Left lung (tissue), 4 donors: ENCODE measurements at regions not wholly inside any gene's neighbourhood (a gene's known extent, or its start where the extent isn't known, plus 50 kb on each side); places are given as distances from the start of the nearest gene placed in this dataset.

Experiments
- ATAC-seq: fragments of 200-7000 bp; cut with Tn5 transposase; one replicate; pipeline ENCODE4 v1.9.1; 2020; ENCODE audit warnings: moderate library complexity
- DNase-seq, 4 donors: peaks; one replicate each; pipeline ENCODE4 v3.0.0-alpha.2; 2013 to 2020
- H3K27ac ChIP-seq, 2 donors: fragments of 200-600 bp; sonication (generic) in 1 of 2; one replicate each; pipeline versions ENCODE4 v1.5.0 to v1.8.0; 2020 to 2021
- H3K27me3 ChIP-seq, 2 donors: fragments of 200-600 bp; sonication (generic) in 1 of 2; one replicate each; pipeline versions ENCODE4 v1.5.0 to v1.8.0; 2020 to 2021
- H3K36me3 ChIP-seq, 2 donors: fragments of 200-600 bp; sonication (generic) in 1 of 2; one replicate each; pipeline versions ENCODE4 v1.5.0 to v1.8.0; 2020 to 2021
- H3K4me1 ChIP-seq, 2 donors: fragments of 200-600 bp; one replicate each; pipeline ENCODE4 v1.8.0; 2021
- H3K4me3 ChIP-seq, 2 donors: fragments of 200-600 bp; sonication (generic) in 1 of 2; one replicate each; pipeline versions ENCODE4 v1.5.0 to v1.8.0; 2020 to 2021; ENCODE audit warnings: mild to moderate bottlenecking in 1 of 2
- H3K9me3 ChIP-seq, 2 donors: fragments of 200-600 bp; sonication (generic) in 1 of 2; one replicate each; pipeline versions ENCODE4 v1.5.0 to v1.8.0; 2020 to 2021
- intact Hi-C, 2 donors: fragments of 100-400 bp; cut with DNase I; formaldehyde crosslinking; loops; one replicate each; pipeline versions ENCODE4 v1.11.2 to v1.14.2; 2022
- TF ChIP-seq, protein P1 (sequence below), 2 donors: fragments of 200-600 bp; sonication (generic) in 1 of 2; IDR thresholded peaks; one replicate each; pipeline versions ENCODE4 v1.5.0 to v1.8.0; 2021; ENCODE audit warnings: antibody characterized with exemption in 2 of 2
- donor health status: DM: no; HTN: yes; CAD: no.
- donor health status: DM: no; HTN: no; CAD: no.

DNA sequence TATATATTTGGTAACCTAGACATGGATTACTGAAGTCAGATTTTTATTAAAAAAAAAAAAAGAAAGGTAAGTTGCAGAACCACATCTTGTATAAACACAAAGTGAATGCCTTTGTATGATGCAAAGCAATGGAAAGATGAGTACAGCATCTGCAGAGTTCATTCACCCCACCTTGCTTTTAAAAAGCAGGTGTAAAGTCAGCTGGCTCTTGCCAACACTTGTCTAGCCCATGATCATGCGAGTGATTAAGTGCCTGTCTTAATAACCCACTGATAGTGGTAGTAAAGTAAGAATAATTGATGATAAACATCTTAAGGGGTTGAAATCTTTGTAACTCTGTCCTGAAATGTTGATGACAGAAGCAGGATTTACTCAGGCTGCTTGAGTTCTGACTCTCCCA is 710.4 kb downstream of the EFNB2 start:
- H3K27me3 ChIP-seq, result no peaks in the 10 kb centered on the region
- no peaks in the 10 kb centered on the region for H3K36me3 ChIP-seq
- no peak overlapping the region for H3K4me3 ChIP-seq
- TF ChIP-seq, protein P1, sequence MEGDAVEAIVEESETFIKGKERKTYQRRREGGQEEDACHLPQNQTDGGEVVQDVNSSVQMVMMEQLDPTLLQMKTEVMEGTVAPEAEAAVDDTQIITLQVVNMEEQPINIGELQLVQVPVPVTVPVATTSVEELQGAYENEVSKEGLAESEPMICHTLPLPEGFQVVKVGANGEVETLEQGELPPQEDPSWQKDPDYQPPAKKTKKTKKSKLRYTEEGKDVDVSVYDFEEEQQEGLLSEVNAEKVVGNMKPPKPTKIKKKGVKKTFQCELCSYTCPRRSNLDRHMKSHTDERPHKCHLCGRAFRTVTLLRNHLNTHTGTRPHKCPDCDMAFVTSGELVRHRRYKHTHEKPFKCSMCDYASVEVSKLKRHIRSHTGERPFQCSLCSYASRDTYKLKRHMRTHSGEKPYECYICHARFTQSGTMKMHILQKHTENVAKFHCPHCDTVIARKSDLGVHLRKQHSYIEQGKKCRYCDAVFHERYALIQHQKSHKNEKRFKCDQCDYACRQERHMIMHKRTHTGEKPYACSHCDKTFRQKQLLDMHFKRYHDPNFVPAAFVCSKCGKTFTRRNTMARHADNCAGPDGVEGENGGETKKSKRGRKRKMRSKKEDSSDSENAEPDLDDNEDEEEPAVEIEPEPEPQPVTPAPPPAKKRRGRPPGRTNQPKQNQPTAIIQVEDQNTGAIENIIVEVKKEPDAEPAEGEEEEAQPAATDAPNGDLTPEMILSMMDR (IDR thresholded peaks at IDR 0.05), result no peak
- DNase-seq, result no peak
- H3K4me1 ChIP-seq, result no peaks in the 10 kb centered on the region
- no peak for ATAC-seq
- H3K9me3 ChIP-seq, result peaks cover 0 to 5% of the 10 kb centered on the region in 2 donors
- H3K27ac ChIP-seq, result no peak overlapping the region
- intact Hi-C loops, result no loop called here

DNA sequence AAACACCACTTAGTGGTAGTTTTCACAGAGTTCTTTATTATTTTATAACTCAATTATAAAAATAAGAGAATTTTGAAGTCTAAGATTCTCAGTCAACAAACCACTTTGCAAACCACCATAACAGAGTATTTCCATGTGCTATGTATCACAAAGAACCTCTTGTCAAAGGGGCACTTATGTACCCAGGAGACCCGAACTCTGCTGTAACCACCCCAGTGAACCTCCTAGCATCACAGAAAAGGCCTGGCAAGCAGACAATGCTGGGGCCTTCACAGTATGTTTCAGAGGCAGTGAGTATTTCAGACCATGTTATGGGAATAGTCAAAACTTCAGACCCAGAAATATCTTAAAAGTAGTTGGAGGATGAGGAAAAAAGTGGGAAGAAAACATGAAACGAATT is 714.1 kb downstream of the EFNB2 start:
- intact Hi-C loops, result no loop called here
- DNase-seq, result no peak
- H3K9me3 ChIP-seq, result peaks cover 0 to 2% of the 10 kb centered on the region in 2 donors

DNA sequence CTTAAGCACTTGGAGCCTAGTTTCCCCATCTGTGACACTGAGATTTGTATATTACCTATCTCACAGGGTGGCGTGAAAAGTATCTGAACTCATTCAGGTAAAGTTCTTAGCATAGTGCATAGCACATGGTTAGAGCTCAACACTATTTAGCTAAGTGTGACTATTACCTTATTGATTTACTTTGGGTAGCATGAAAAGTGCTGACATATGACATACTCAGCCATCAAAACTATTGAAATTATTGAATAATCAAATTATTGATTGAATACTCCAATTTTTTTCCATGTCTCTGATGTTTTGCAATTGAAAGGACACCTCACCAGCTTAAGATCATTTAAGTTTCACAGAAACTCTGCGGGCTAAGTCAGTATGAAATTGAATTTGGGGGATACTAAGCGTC is 715.0 kb downstream of the EFNB2 start:
- TF ChIP-seq, protein P1 (IDR thresholded peaks at IDR 0.05), result no peak
- intact Hi-C loops, result no loop called here
- no peak for ATAC-seq
- Histone ChIP-seq H3K27me3 (no peaks in the 10 kb centered on the region), H3K4me1 (no peaks in the 10 kb centered on the region), H3K27ac (no peak overlapping the region), H3K4me3 (no peak overlapping the region), H3K9me3 (peaks cover 0 to 2% of the 10 kb centered on the region in 2 donors), H3K36me3 (no peaks in the 10 kb centered on the region)
- DNase-seq, result no peak

More for the DNA sequence above, 714.1 kb downstream of the EFNB2 start:
- TF ChIP-seq, protein P1 (IDR thresholded peaks at IDR 0.05), result no peak
- Histone ChIP-seq H3K4me1 (no peaks in the 10 kb centered on the region), H3K36me3 (no peaks in the 10 kb centered on the region), H3K27me3 (no peaks in the 10 kb centered on the region), H3K27ac (no peak overlapping the region), H3K4me3 (no peak overlapping the region)
- ATAC-seq, result no peak

DNA sequence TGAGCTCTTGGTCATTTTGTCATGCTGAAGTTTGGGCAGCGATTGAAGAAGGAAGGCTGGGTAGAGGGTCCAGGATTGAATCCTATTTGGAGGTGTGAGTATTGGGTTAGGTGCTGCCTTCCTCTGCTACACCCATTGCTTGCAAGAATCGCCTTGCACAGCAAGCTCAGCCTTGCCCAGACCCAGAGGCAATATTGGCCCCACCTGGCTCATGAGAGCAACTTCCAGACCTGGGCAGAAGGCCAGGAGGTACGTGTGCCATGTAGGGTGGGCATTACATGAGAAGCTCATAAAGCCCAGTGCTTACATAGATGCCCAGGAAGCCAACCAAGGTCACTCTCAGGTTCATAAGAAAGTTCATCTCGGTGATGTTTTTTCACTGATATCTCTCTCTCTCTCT is 718.0 kb downstream of the EFNB2 start:
- Histone ChIP-seq H3K4me1 (no peaks in the 10 kb centered on the region), H3K27me3 (no peaks in the 10 kb centered on the region), H3K27ac (no peak overlapping the region), H3K4me3 (no peak overlapping the region), H3K9me3 (no peaks in the 10 kb centered on the region), H3K36me3 (no peaks in the 10 kb centered on the region)
- DNase-seq, result no peak
- ATAC-seq, result no peak
- TF ChIP-seq, protein P1 (IDR thresholded peaks at IDR 0.05), result no peak
- intact Hi-C loops, result no loop called here

DNA sequence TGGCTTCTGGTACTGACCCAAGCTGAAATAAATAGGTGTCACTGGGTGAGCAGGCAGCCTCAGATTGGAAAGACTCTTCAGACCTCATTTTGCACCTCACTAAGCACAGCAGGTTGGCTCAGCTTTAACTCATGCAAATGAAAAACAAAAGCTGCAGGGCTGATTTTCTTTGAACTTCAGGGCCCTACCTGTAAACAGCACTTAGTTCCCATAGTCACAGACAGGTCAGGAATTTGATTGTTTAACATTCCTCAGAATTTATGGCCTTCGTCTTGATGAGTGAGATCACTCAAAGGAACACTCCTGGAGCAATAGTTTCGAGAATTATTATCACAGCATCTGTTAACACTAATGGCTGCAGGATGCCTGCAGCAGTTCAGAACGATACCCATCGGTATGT is 718.5 kb downstream of the EFNB2 start:
- Histone ChIP-seq H3K4me3 (no peak overlapping the region), H3K27ac (no peak overlapping the region), H3K4me1 (no peaks in the 10 kb centered on the region), H3K27me3 (no peaks in the 10 kb centered on the region), H3K9me3 (no peaks in the 10 kb centered on the region), H3K36me3 (no peaks in the 10 kb centered on the region)
- TF ChIP-seq, protein P1 (IDR thresholded peaks at IDR 0.05), result no peak
- DNase-seq (no peak), ATAC-seq (no peak)
- intact Hi-C loops, result no loop called here
